H1 (cell line): ENCODE measurements at regions not wholly inside any gene's neighbourhood (a gene's known extent, or its start where the extent isn't known, plus 50 kb on each side); places are given as distances from the start of the nearest gene placed in this dataset.
"Not testable (repeated sequence)": the region's sequence is repeated elsewhere in the genome, so short reads cannot be mapped to it uniquely, and the experiment has no call there.

Experiments
- CTCF ChIA-PET: fragments of 300-600 bp; sonication (Branson Sonifier 250); formaldehyde crosslinking; loops from one replicate; lab custom pipeline; 2021; ENCODE audit not compliant: partially characterized antibody; lab: Charles Lee
- POLR2A ChIA-PET: fragments of 300-600 bp; sonication (Branson Sonifier 250); formaldehyde crosslinking; loops from one replicate; lab custom pipeline; 2021; ENCODE audit warnings: inconsistent platforms; ENCODE audit not compliant: partially characterized antibody; lab: Charles Lee
- DNase-seq, 2 experiments: peaks; one replicate each; pipeline versions ENCODE4 v3.0.0 to v3.0.0-alpha.2; 2010 to 2022; ENCODE audit warnings: low spot score in 2 of 2, low read depth in 1 of 2, mixed read lengths in 1 of 2
- FAIRE-seq: peaks from 2 replicates; lab custom pipeline; 2011; peaks lifted over from hg19 to GRCh38; lab: Jason Lieb, UNC
- H2AFZ ChIP-seq: 2 replicates; pipeline ENCODE4 v1.8.1; 2012; ENCODE audit warnings: low read length, inconsistent platforms
- H2AK5ac ChIP-seq: 2 replicates; pipeline ENCODE4 v1.6.1; 2013; ENCODE audit warnings: low read depth, low read length
- H2BK120ac ChIP-seq: replicated peaks from 2 replicates; pipeline ENCODE3; 2013; ENCODE audit warnings: low read depth, low read length, inconsistent platforms
- H2BK12ac ChIP-seq: 2 replicates; pipeline ENCODE4 v1.6.1; 2013; ENCODE audit warnings: low read depth, low read length
- H2BK15ac ChIP-seq: 2 replicates; pipeline ENCODE4 v1.6.1; 2013; ENCODE audit warnings: low read length
- H2BK20ac ChIP-seq: 2 replicates; pipeline ENCODE4 v1.6.1; 2013; ENCODE audit warnings: low read length
- H2BK5ac ChIP-seq: 2 replicates; pipeline ENCODE4 v1.6.1; 2013; ENCODE audit warnings: low read depth, low read length
- H3K14ac ChIP-seq: 2 replicates; pipeline ENCODE4 v1.6.1; 2013; ENCODE audit warnings: inconsistent platforms; ENCODE audit not compliant: insufficient read length
- H3K18ac ChIP-seq: 2 replicates; pipeline ENCODE4 v1.6.1; 2013; ENCODE audit warnings: low read length; ENCODE audit errors: extremely low read depth
- H3K23ac ChIP-seq: 2 replicates; pipeline ENCODE4 v1.6.1; 2013; ENCODE audit warnings: inconsistent platforms; ENCODE audit not compliant: insufficient read length
- H3K23me2 ChIP-seq: 2 replicates; pipeline ENCODE4 v1.6.1; 2013; ENCODE audit warnings: low read depth, low read length
- H3K27ac ChIP-seq: 2 replicates; pipeline ENCODE4 v1.6.1; 2011; ENCODE audit warnings: low read depth, low read length, inconsistent platforms
- H3K27me3 ChIP-seq, 4 experiments: replicated peaks in 1 of 4; 1 replicate in 1 of 4; 2 replicates in 3 of 4; pipeline versions ENCODE4 v1.6.1 to v1.8.1; 2011 to 2013; ENCODE audit warnings: low read length in 3 of 4, mild to moderate bottlenecking in 3 of 4, inconsistent platforms in 2 of 4, mixed read lengths in 2 of 4, moderate library complexity in 1 of 4; ENCODE audit not compliant: control insufficient read depth in 3 of 4, insufficient read depth in 3 of 4; ENCODE audit errors: extremely low read depth in 1 of 4
- H3K36me3 ChIP-seq, 4 experiments: 2 replicates each; pipeline versions ENCODE4 v1.6.1 to v1.8.1; 2011 to 2013; ENCODE audit warnings: mild to moderate bottlenecking in 4 of 4, low read length in 3 of 4, moderate library complexity in 2 of 4, control low read depth in 1 of 4, inconsistent platforms in 1 of 4; ENCODE audit not compliant: insufficient read depth in 4 of 4, control insufficient read depth in 2 of 4
- H3K4ac ChIP-seq: replicated peaks from 2 replicates; pipeline ENCODE3; 2013; ENCODE audit warnings: low read length, low read depth, mixed read lengths, inconsistent platforms; ENCODE audit not compliant: insufficient read length
- H3K4me1 ChIP-seq, 4 experiments: replicated peaks in 1 of 4; 1 replicate in 1 of 4; 2 replicates in 3 of 4; pipeline versions ENCODE4 v1.6.1 to v1.8.1; 2011 to 2013; ENCODE audit warnings: low read length in 3 of 4, inconsistent platforms in 2 of 4, mixed read lengths in 1 of 4; ENCODE audit not compliant: insufficient read depth in 4 of 4, control insufficient read depth in 3 of 4
- H3K4me2 ChIP-seq, 2 experiments: 2 replicates each; pipeline versions ENCODE4 v1.6.1 to v1.8.1; 2011 to 2013; ENCODE audit warnings: low read depth in 2 of 2, low read length in 2 of 2, control low read depth in 1 of 2, inconsistent platforms in 1 of 2, mild to moderate bottlenecking in 1 of 2; ENCODE audit not compliant: insufficient read depth in 1 of 2
- H3K4me3 ChIP-seq, 4 experiments: fragments of 200-600, 300-600 bp in 1 of 4; sonication (generic), shearing (Covaris generic), sonication (Bioruptor Twin) in 1 of 4; 2 replicates each; pipeline versions ENCODE4 v1.5.1 to v1.8.1; 2011 to 2016; ENCODE audit warnings: low read length in 4 of 4, low read depth in 3 of 4, control low read depth in 2 of 4, inconsistent platforms in 2 of 4, mild to moderate bottlenecking in 2 of 4, mixed read lengths in 1 of 4, moderate library complexity in 1 of 4; ENCODE audit not compliant: insufficient read depth in 2 of 4; ENCODE audit errors: extremely low read depth in 1 of 4
- H3K56ac ChIP-seq: replicated peaks from 2 replicates; pipeline ENCODE3; 2013; ENCODE audit warnings: low read depth, mild to moderate bottlenecking, mixed read lengths, low read length, inconsistent platforms; ENCODE audit not compliant: insufficient read length
- H3K79me1 ChIP-seq: 2 replicates; pipeline ENCODE4 v1.6.1; 2013; ENCODE audit warnings: low read depth, low read length, control low read depth
- H3K79me2 ChIP-seq, 2 experiments: 2 replicates each; pipeline versions ENCODE4 v1.6.1 to v1.8.1; 2012 to 2013; ENCODE audit warnings: low read length in 2 of 2, mild to moderate bottlenecking in 2 of 2, inconsistent platforms in 1 of 2; ENCODE audit not compliant: insufficient read depth in 2 of 2, control insufficient read depth in 1 of 2
- H3K9ac ChIP-seq, 4 experiments: replicated peaks in 1 of 4; 1 replicate in 1 of 4; 2 replicates in 3 of 4; pipeline versions ENCODE4 v1.6.1 to v1.8.1; 2011 to 2013; ENCODE audit warnings: low read depth in 3 of 4, low read length in 3 of 4, control low read depth in 2 of 4, mild to moderate bottlenecking in 2 of 4, moderate library complexity in 2 of 4, inconsistent platforms in 1 of 4; ENCODE audit errors: extremely low read depth in 1 of 4
- H3K9me3 ChIP-seq, 2 experiments: 2 replicates each; pipeline versions ENCODE4 v1.6.1 to v1.8.1; 2012 to 2013; ENCODE audit warnings: mild to moderate bottlenecking in 2 of 2, moderate library complexity in 2 of 2, control low read depth in 1 of 2, inconsistent platforms in 1 of 2, low read depth in 1 of 2, low read length in 1 of 2, mixed read lengths in 1 of 2; ENCODE audit not compliant: insufficient read depth in 2 of 2
- H4K20me1 ChIP-seq, 2 experiments: replicated peaks in 1 of 2; 2 replicates each; pipeline versions ENCODE3 to v1.8.1; 2011 to 2013; ENCODE audit warnings: inconsistent platforms in 2 of 2, low read length in 2 of 2, mild to moderate bottlenecking in 1 of 2; ENCODE audit not compliant: insufficient read depth in 2 of 2, control insufficient read depth in 1 of 2
- H4K5ac ChIP-seq: 2 replicates; pipeline ENCODE4 v1.6.1; 2013; ENCODE audit warnings: low read length, low read depth, mixed read lengths, inconsistent platforms; ENCODE audit not compliant: insufficient read length
- H4K8ac ChIP-seq: 2 replicates; pipeline ENCODE4 v1.8.0; 2013; ENCODE audit warnings: mild to moderate bottlenecking, moderate library complexity, low read length, inconsistent platforms; ENCODE audit not compliant: insufficient read depth; ENCODE audit errors: extremely low read depth
- H4K91ac ChIP-seq: replicated peaks from 2 replicates; pipeline ENCODE3; 2013; ENCODE audit warnings: low read length, mixed read lengths, inconsistent platforms; ENCODE audit not compliant: insufficient read length
- WGBS, 2 experiments: shearing (Covaris generic) in 1 of 2; methylation state at CpG; one replicate each; pipeline versions ENCODE4 v1.1.6 to v1.1.7; 2013 to 2015; ENCODE audit warnings: low lambda C conversion rate in 2 of 2, mixed read lengths in 2 of 2, inconsistent platforms in 1 of 2, low coverage in 1 of 2, missing lambda C conversion rate in 1 of 2; ENCODE audit not compliant: insufficient replicate concordance in 2 of 2, insufficient coverage in 1 of 2, insufficient read length in 1 of 2; ENCODE audit errors: extremely low coverage in 1 of 2, missing lambda C conversion rate in 1 of 2; 5-methylcytosine and 5-hydroxymethylcytosine counted together

- H3K4ac ChIP-seq, H3K23ac ChIP-seq, H3K23me2 ChIP-seq, H3K4me3 ChIP-seq, H3K14ac ChIP-seq, H2BK120ac ChIP-seq, H4K20me1 ChIP-seq, H3K18ac ChIP-seq, H2BK5ac ChIP-seq, POLR2A ChIA-PET, H3K27me3 ChIP-seq, H2AFZ ChIP-seq, CTCF ChIA-PET, H2BK20ac ChIP-seq, DNase-seq, H4K8ac ChIP-seq, H2BK15ac ChIP-seq, H3K9ac ChIP-seq, H2AK5ac ChIP-seq, H3K79me2 ChIP-seq, H3K36me3 ChIP-seq, H3K79me1 ChIP-seq, H3K4me1 ChIP-seq, H4K5ac ChIP-seq, FAIRE-seq, H4K91ac ChIP-seq, H2BK12ac ChIP-seq, H3K56ac ChIP-seq, H3K27ac ChIP-seq, H3K4me2 ChIP-seq, H3K9me3 ChIP-seq: not testable (repeated sequence)
- WGBS, 2 experiments: no CpG with 5 or more reads among the region's 4 CpGs
Observed at GRCh38 chrY:22085975-22086645, 96.6 kb downstream of the RBMY1F start.

GRCh38 chrY:22072270-22072669 is 110.5 kb downstream of the RBMY1F start:
- no CpG with 5 or more reads among the region's 11 CpGs for WGBS, 2 experiments

More at GRCh38 chrY:22072270-22072669, 110.5 kb downstream of the RBMY1F start:
- H3K4me2 ChIP-seq, H2AK5ac ChIP-seq, H3K9ac ChIP-seq, H4K8ac ChIP-seq, H2BK15ac ChIP-seq, POLR2A ChIA-PET, H3K79me2 ChIP-seq, H4K91ac ChIP-seq, FAIRE-seq, H3K79me1 ChIP-seq, H2BK20ac ChIP-seq, H4K5ac ChIP-seq, H3K4me1 ChIP-seq, DNase-seq, H2BK120ac ChIP-seq, H4K20me1 ChIP-seq, H3K23me2 ChIP-seq, H3K23ac ChIP-seq, H3K4me3 ChIP-seq, H3K9me3 ChIP-seq, H3K14ac ChIP-seq, H2BK5ac ChIP-seq, H2AFZ ChIP-seq, H2BK12ac ChIP-seq, H3K4ac ChIP-seq, H3K36me3 ChIP-seq, CTCF ChIA-PET, H3K18ac ChIP-seq, H3K27ac ChIP-seq, H3K27me3 ChIP-seq, H3K56ac ChIP-seq: not testable (repeated sequence)
